PC-9 (cell line): ENCODE measurements at regions not wholly inside any gene's neighbourhood (a gene's known extent, or its start where the extent isn't known, plus 50 kb on each side); places are given as distances from the start of the nearest gene placed in this dataset.

Source experiments
- BruUV-seq: library from RNA; stranded (reverse); fragments of 400-500 nt; replicated peaks from 2 replicates; lab custom pipeline; 2021; lab: Mats Ljungman, UMichigan
- CTCF ChIA-PET: fragments of 300-600 bp; sonication (Branson Sonifier 250); formaldehyde crosslinking; loops from one replicate; lab custom pipeline; 2022; ENCODE audit warnings: antibody characterized with exemption; lab: Charles Lee
- POLR2A ChIA-PET: fragments of 300-600 bp; sonication (Branson Sonifier 250); formaldehyde crosslinking; loops from one replicate; lab custom pipeline; 2022; ENCODE audit warnings: antibody characterized with exemption; ENCODE audit not compliant: unreplicated experiment; lab: Charles Lee
- DNase-seq, 2 experiments: peaks; one replicate each; pipeline versions ENCODE4 v3.0.0 to v3.0.0-alpha.2; 2015 to 2022; ENCODE audit warnings: mixed read lengths in 1 of 2
- H2AFZ ChIP-seq: fragments of 200-600 bp; sonication (generic); 2 replicates; pipeline ENCODE4 v1.8.1; 2017; ENCODE audit warnings: antibody characterized with exemption
- H3F3A ChIP-seq: fragments of 200-600 bp; sonication (generic); 2 replicates; pipeline ENCODE4 v1.8.1; 2017; ENCODE audit warnings: antibody characterized with exemption, mild to moderate bottlenecking, low read depth; ENCODE audit not compliant: insufficient read depth
- H3K27ac ChIP-seq: fragments of 200-600 bp; sonication (generic); 2 replicates; pipeline ENCODE4 v1.6.1; 2016; ENCODE audit warnings: mixed run types
- H3K27me3 ChIP-seq: fragments of 200-600 bp; sonication (generic); 2 replicates; pipeline ENCODE4 v1.6.1; 2016; ENCODE audit warnings: low read depth, mixed run types; ENCODE audit not compliant: insufficient read depth
- H3K36me3 ChIP-seq: fragments of 200-600 bp; sonication (generic); 2 replicates; pipeline ENCODE4 v1.6.1; 2016; ENCODE audit warnings: low read depth, mixed run types
- H3K4me1 ChIP-seq: fragments of 200-600 bp; sonication (generic); replicated peaks from 2 replicates; pipeline ENCODE4 v1.6.1; 2016; ENCODE audit warnings: mixed run types; ENCODE audit not compliant: insufficient read depth
- H3K4me2 ChIP-seq: fragments of 200-600 bp; sonication (generic); 2 replicates; pipeline ENCODE4 v1.6.1; 2017; ENCODE audit warnings: mixed run types
- H3K4me3 ChIP-seq: fragments of 200-600 bp; sonication (generic); 2 replicates; pipeline ENCODE4 v1.6.1; 2016; ENCODE audit warnings: mixed run types
- H3K79me2 ChIP-seq: fragments of 200-600 bp; sonication (generic); 2 replicates; pipeline ENCODE4 v1.6.1; 2017; ENCODE audit warnings: low read depth, mixed run types
- H3K9me2 ChIP-seq: fragments of 200-600 bp; sonication (generic); 2 replicates; pipeline ENCODE4 v1.8.1; 2017; ENCODE audit warnings: mild to moderate bottlenecking; ENCODE audit not compliant: insufficient read depth
- H3K9me3 ChIP-seq: fragments of 200-600 bp; sonication (generic); 2 replicates; pipeline ENCODE4 v1.8.1; 2016; ENCODE audit warnings: low read depth; ENCODE audit not compliant: insufficient read depth
- H4K20me1 ChIP-seq: fragments of 200-600 bp; sonication (generic); 2 replicates; pipeline ENCODE4 v1.8.1; 2017; ENCODE audit not compliant: insufficient read depth
- CTCF ChIP-seq: fragments of 200-600 bp; sonication (generic); conservative IDR thresholded peaks from 2 replicates; pipeline ENCODE4 v1.6.1; 2017; ENCODE audit warnings: mixed run types, antibody characterized with exemption, mild to moderate bottlenecking, moderate library complexity
- EZH2 ChIP-seq: fragments of 200-600 bp; sonication (generic); IDR thresholded peaks from 2 replicates; pipeline ENCODE4 v1.8.0; 2017; ENCODE audit warnings: antibody characterized with exemption, low read depth
- intact Hi-C: fragments of 100-400 bp; cut with micrococcal nuclease; formaldehyde crosslinking; loops from one replicate; pipeline ENCODE4 v1.10.0; 2022; ENCODE audit not compliant: unreplicated experiment

GRCh38 chr5:175808711-175809110, 62.7 kb upstream of the CPLX2 start:
- TF ChIP-seq CTCF (no peak), EZH2 (no peak)
- Histone ChIP-seq H3K27me3 (no peaks in the 10 kb centered on the region), H3K4me2 (no peak overlapping the region), H3K27ac (no peak overlapping the region), H3K4me3 (no peak overlapping the region), H3K36me3 (no peaks in the 10 kb centered on the region), H3K4me1 (peaks cover 37% of the 10 kb centered on the region), H3F3A (peaks cover 30% of the 10 kb centered on the region), H2AFZ (no peak overlapping the region), H4K20me1 (no peaks in the 10 kb centered on the region), H3K79me2 (no peaks in the 10 kb centered on the region), H3K9me3 (no peaks in the 10 kb centered on the region), H3K9me2 (no peaks in the 10 kb centered on the region)
- no peak for DNase-seq
- BruUV-seq: no TSS peak
- intact Hi-C loops: no loop called here
- ChIA-PET CTCF (no interaction called here), POLR2A (no interaction called here)

- Histone ChIP-seq H3K4me3 (no peak overlapping the region; the same call in 1 of the 2 replicates), H4K20me1 (no peaks in the 10 kb centered on the region), H3K4me2 (peak overlapping the region; percentile 57), H3K9me2 (no peaks in the 10 kb centered on the region), H3K27ac (peak overlapping the region; percentile 47), H3K27me3 (no peaks in the 10 kb centered on the region), H3F3A (peaks cover 39% of the 10 kb centered on the region), H2AFZ (no peak overlapping the region), H3K9me3 (no peaks in the 10 kb centered on the region), H3K4me1 (peaks cover 46% of the 10 kb centered on the region), H3K36me3 (no peaks in the 10 kb centered on the region), H3K79me2 (no peaks in the 10 kb centered on the region)
- no peak for TF ChIP-seq CTCF
- TF ChIP-seq EZH2: no peak
- peak; percentile 67 to 96 for DNase-seq
- no TSS peak for BruUV-seq
- ChIA-PET CTCF (interaction anchor here (0.6 kb wide), 1 partner anchor 44 kb away, joined by 9 read pairs; no protein-coding TSS in a partner anchor), POLR2A (interaction anchor here (0.6 kb wide), 1 partner anchor 33 kb away, joined by 3 read pairs; no protein-coding TSS in a partner anchor)
- intact Hi-C loops: no loop called here
Measured at GRCh38 chr5:175809531-175810121, 61.8 kb upstream of the CPLX2 start.

- Histone ChIP-seq H3K9me3 (no peaks in the 10 kb centered on the region), H3K9me2 (no peaks in the 10 kb centered on the region), H3K36me3 (no peaks in the 10 kb centered on the region), H3K27me3 (no peaks in the 10 kb centered on the region), H3K27ac (peak overlapping the region; percentile 47), H3K4me3 (no peak overlapping the region), H3F3A (peaks cover 41% of the 10 kb centered on the region), H3K4me2 (peak overlapping the region; percentile 57), H4K20me1 (no peaks in the 10 kb centered on the region), H2AFZ (no peak overlapping the region), H3K79me2 (no peaks in the 10 kb centered on the region), H3K4me1 (peaks cover 54% of the 10 kb centered on the region)
- ChIA-PET POLR2A (no interaction called here), CTCF (no interaction called here)
- BruUV-seq: no TSS peak
- TF ChIP-seq CTCF: no peak
- TF ChIP-seq EZH2: no peak
- DNase-seq: no peak
- intact Hi-C loops: no loop called here
Measured at GRCh38 chr5:175810457-175810856, 60.9 kb upstream of the CPLX2 start.
